CMK (cell line): ENCODE measurements at regions not wholly inside any gene's neighbourhood (a gene's known extent, or its start where the extent isn't known, plus 50 kb on each side); places are given as distances from the start of the nearest gene placed in this dataset.

Experiments
- DNase-seq: peaks from one replicate; pipeline ENCODE4 v3.0.0-alpha.2; 2010; ENCODE audit warnings: low read depth

DNA sequence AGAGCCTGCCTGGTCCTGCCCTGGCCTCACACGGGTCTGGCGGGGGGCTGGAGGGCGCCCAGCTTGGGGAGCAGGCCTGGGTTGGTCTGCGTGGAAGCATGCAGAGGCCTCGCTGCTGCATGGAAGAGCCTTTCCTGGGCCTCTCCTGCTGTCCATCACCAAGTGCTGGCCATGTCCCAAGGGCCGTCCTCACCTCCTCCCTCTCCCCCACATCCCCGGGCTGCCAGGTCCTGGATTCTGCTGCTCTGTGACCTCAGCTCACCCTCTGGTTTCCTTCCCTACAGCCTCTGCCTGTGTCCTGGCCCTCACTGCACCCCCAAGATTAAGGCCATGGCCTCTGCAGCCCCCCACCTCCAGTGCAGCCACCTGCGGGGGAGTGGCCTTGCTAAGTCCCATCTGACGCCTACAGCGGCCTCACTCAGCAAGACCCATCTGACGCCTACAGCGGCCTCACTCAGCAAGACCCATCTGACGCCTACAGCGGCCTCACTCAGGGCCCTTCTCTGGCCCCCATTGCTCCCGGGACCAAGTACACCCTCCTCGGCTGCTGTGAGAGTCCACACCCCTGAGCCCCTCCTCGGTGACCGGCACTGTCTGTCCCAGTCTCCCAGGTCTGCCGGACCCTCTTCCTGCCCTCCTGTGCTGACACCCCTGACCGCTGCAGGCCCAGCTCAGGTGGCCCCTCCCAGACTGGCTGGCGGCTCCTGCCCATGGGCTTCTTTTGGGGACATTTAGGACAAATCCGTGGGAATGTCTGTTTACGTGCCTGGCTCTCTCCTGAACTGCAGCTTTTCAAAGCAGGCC is 119.5 kb upstream of the B3GAT1 start:
- DNase-seq, result no peak

DNA sequence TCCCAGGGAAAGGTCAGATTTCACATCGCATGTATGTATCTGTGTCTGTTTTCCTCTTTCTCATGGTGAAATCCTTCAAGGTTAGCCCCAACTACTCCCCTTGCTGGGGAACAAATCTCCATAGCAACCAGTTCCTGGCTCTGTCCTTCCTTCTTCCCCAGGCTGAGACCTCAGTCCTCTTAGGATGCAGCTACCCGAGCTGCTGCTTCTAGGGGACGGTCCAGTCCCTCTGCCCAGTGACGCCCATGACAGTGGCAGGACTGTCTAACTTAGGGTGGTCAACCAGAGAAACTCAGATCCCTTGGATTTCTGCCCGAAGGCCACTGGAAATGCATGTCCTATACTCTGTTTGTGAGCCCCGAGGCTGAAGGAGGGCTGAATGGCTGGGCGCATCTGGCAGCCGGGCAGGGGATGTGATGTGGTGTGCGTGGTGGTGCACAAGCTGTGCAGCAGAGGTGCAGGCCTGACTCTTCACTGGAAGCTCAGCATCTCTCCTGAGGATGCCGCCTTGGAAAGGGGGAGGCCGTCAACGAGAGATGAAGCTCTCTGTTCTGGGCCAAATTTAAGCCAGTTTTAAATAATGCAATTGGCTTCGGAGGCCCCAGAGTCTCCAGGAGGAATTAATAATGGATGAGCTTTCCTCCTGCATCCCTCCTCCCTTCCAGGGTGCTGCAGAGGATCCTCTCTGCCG is 118.7 kb upstream of the B3GAT1 start:
- no peak for DNase-seq

DNA sequence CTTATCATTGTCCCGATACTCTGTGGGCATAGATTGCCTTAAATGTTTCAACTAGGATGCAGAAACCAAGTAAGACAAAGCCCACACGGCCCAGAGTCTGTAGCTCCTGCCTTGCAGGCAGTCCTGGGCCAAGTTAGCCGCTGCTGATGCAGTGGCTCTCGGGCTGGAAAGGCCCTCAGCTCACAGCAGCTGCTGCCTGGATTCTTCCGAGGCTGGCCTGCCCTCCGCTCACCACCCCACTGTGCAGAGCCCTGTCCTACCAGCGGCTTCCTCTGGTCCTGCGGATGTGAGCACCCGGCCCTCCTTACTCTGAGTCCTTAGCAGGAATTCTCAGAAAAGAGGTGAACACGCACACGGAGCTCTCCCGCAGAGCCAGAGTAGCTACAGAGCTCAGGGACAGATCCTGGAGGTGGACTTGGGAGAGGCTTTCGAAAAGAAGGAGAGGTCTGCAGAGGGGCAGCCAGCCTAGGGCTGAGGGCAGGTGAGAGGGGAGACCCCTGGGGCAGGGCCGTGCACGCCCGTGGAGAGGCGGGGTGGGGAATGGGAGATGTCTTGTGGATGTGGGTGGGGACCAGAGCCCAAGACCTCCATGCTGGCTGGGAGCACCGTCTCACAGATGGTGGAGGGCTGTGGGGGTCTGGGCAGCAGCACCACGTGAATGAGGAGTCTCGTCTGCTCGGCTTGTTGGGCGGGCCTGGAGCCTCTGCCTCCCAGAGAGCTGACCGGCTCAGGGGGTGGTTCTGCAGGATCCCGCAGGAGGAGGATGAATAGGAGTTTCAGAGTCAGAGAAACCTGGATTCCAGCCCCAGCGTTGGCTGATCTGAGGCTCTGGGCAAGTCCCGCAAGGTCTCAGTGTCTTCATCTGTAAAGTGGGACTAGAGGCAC is 117.4 kb upstream of the B3GAT1 start:
- no peak for DNase-seq

DNA sequence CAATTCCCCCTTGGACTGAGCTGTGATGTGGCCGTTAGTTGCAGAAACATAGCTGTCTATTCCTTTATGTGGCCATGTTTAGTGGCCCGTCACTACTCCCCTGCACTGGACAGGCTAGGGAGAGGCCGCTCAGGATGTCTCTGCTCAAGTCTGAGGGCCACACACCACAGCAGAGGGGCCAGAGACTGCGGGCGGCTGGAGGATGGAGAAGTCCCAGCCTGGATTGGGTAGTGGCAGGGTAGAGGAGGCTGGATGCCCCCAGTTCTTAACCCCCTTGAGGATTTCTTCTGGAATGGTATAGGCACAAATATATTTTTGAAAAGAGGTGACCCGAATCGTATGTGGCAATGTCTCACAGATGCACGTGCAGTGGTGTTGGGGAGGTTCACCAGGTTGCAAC is 116.4 kb upstream of the B3GAT1 start:
- no peak for DNase-seq

DNA sequence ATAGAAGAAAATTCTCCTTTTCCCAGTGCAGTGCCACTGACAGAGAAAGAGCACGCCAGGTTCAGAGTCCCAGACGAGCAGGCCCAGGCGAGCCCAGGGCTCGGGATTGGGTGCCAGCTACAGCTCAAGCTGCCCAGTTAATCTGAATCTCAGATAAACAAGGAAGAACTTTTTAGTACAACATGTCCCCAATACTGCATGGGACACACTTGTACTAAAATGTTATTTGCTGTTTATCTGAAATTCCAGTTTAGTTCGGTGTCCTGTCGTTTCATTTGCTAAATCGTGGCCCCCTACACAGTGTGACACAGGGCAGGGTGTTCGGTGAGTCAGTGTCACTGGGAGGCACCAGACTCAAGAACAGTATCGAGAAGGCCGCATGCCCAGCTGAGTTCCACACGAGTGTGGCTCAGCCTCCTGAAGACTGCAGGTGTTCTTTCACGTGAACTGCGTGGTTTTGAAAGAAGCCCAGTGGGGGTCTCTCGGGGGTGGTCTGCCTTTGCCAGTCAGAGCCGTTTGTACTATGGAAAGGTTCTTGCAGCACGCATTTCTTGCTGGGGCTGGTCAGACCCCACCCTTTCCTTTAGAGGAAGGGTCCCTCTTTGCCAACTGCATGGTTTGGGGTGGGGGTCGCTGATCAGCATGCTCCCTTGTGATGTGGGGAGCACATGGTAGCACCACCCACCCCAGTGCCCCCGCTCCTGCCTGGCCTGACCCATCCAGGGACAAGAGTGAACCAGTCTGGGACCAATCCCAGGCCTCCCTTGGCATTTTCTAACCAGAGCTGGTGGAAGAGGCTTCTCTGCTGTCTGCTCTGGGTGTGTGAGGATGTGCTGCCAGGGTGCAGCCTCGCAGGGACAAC is 115.6 kb upstream of the B3GAT1 start:
- no peak for DNase-seq

DNA sequence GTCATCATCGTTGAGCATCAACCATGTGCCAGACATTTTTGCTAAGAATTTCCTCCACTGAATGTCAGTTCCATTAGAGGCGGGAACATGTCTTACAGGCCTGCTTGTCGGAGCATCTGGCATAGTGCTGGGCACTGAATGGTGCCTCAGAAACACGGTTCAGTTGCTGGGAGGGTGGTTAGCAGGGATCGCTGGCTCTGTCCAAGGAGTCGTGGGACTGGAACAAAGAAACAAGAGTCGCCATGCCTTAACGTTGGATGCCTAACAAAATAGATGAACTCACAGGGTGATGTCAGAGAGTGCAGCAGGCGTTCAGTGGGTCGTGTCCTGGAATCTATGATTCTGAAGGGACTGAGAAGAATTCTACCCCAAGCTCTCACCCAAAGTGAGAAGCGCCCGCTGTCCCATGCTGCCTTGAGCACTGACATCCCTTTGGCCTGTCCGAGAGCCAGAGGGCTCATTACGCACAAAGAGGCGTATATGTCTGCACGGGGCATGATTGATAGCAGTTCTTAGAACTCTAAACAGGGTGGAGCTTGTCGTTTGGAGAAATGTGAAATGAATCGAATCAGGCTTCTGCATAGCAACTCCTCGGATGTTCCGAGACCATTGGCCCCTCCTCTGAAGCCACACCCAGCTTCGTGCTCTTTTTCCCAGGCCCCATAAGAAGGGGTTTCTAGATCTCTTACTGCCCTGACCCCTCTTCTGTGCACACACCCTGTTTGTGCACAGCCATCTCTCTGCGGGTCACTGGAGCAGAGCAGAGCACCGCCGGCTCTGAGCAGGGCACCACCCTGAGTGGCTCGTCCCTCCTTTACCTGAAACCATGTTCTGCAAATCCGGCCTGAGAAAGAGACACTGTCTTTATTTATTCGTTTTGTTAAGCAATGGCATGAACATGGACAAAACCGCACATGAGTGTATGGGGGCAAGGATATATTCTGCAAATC is 113.1 kb upstream of the B3GAT1 start:
- no peak for DNase-seq

DNA sequence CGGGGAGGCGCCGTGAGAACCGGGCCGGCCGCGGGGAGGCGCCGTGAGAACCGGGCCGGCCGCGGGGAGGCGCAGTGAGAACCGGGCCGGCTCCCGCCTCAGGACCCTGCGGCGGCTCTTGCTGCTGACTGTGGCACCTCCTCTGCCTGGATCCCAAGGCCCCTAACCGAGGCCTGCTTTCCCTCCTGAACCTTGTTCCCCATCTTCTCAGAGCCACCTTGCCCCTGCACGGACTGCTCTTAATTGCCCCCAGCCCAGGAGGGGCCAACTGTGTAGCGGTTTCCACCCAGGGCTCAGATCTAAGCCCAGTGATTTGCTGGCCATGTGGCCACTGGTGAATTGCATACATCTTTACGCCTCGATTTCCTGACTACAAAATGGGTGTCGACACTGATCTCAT is 112.2 kb upstream of the B3GAT1 start:
- DNase-seq, result no peak

DNA sequence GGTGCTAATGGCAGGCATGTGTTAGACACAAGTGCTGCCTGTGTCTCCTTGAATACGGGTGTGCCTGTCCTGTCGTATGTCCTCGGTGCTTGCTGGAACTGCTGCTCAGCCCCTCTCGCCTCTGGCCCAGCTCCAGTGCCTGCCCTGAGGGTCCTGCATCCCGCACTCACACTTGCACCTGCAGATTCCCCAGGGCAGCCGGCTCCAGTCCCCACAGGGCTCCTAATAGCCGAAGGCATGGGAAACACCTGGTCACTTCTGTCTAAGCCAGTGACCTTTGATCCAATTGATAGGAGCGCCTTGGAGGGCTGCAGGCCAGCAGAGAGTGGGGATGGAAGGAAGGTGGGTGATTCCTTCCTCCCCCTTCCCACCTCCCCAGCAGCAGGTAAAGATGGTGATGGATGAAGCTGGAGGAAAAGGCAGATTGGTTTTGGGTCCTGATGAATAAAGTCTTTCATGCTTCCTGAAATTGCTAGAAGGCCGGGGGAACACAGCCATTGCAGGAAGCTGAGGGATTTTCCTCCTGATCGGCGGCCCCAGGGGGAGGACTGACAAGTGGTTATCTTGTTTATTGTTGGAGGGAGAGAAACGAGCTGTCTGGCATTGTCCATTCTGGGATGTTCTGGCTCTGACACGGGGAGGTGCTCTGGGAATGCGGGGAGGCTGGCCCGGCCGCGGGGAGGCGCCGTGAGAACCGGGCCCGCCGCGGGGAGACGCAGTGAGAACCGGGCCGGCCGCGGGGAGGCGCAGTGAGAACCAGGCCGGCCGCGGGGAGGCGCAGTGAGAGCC is 110.9 kb upstream of the B3GAT1 start:
- no peak for DNase-seq

DNA sequence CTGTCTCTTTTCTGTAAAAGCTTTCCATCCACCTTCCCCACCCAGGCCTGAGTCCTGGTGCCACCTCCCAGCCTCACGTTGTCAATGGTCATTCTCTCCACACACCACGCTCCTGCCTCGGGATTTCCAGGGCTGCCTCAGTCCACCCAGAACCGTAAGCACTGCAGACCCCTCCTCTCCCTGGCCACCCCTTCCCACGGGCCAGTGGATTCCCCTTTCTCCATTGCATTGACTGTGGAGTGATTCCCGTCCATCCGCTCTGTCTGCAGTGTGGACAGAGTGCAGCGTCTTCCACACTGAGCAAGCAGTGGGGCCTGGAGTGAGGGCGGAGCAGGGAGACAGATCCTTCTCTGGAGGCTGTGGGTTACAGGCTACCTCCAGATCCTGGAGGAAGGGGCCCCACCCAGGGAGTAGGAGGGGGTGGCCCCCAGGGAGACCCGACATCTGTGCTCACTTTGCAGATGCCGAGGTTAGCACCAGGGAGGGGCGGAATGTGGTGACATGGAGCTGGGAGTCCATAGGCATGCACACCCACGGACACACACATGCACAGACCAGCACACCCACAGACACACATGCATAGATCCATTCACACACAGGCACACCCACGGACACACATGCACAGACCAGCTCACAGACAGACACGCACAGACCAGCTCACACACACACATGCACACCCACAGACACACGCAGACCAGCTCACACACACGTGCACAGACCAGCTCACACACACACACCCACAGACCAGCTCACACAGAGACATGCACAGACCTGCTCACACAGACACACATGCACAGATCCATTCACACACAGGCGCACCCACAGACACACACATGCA is 109.6 kb upstream of the B3GAT1 start:
- no peak for DNase-seq

DNA sequence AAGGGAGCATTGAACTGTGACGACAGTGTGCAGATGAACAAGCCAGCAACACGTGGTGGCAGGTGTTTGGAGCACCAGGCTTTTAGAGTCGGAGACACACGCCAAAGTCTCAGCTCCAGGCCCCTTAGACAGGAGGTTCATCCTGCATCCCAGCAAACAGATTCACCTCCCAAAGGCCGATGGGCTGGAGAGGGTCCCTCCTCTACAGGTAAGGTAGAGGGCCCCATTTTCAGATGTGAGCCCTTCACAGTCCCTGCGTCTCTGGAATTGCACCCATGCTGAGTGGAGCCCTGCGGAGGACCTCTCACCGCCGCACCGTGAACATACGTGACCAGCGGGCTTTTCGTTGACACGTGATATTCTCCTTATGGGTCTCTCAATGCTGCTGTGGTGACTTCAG is 109.0 kb upstream of the B3GAT1 start:
- no peak for DNase-seq

DNA sequence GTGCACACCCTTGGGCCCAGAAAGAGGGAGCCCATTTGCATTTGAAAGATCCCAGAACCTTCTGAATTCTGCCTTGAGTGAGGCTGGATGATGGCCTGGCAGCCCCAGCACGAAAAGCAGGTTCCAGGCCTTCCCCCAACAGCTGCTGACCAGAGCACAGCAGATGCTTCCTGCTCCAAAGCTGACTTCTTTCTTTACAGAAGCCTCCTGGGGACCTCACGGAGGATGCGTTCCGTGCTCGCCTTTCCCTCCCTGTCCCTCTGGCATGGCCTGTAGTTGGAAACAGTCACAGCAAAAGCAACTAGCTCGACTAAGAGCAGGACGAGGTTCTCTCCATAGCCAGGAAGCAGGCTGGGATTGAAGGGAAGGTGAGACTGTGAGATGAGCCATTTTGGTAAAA is 107.7 kb upstream of the B3GAT1 start:
- no peak for DNase-seq

DNA sequence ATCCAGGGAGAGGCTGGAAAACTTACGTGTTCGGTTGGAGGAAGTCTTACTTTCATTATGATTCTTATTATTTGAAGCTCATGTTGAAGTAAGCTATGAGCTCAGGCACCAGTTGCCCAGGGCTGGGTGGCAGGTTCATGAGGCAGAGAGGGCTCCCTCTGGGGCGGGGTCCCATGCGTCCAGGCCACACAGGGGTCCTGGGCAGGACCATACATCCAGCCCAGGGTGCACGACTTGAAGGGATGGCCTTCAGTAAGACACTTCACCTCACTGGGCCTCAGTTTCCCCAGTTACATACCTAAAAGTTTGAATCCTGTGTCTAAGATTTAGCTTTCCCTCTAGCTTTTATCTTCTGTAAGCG is 107.3 kb upstream of the B3GAT1 start:
- DNase-seq, result no peak

DNA sequence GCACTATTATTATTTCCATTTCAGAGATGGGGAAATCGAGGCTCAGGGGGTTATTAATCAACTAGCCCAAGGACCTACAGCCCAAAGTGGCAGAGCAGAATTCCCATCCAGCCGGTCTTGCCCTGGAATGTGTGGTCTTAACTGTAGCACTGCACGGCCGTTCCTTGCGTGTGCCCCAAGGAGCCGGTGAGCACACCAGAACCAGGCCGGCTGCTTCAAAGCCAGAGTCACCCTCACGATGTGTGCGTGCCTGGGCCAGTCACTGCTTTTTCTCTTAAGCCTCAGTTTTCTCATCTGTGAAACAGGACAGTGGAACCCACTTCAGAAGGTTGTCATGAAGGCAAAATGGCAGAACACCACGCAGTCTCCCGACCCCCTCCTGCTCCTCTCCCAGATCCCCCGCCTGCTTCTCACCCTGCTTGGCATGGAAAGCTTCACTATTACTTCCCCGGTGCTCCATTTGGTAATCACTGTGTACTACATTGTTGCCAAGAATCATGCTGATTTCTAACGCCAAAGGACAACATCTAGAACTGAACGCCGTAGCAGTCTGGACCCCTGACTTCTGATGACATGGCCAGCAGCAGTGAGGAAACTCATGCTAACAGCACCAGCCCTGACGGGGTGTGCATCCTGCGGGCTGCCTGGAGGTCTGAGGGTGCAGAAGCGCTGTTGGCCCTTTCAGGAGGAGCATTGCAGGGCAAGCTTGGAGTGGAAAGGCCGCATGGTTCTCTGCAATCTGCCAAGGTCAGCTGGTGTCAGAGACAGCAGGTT is 106.8 kb upstream of the B3GAT1 start:
- DNase-seq, result no peak

DNA sequence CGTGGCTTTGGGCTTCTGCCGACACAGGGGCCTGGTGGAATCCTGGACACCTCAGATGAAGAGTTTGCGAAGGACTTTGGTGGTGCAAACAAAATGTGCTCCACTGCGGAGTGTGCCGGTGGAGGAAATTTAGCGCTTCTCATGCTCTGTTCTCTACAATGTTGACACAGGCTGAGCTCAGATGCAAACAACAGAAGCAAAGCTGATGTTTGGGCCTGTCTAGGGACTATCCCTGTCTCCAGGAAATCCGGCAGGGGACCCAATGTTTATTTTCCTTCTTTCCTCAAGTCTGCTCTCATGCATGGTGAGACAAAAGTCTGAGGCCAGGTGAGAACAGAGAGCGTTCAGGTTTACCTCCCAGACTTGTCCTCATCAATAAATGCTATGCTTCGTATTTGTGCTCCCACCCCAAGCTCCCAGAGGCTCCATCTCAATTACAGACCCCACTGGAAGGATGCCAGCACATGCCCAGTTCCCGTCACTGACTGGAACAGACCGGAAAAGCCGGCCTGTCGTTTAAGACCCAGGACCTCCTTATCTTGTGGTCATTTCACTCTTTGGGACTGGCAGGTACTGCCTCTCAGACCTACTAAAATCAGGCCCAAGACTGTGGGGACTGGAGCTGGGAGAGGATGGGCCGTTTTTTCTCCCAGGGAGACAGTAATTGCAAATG is 105.7 kb upstream of the B3GAT1 start:
- DNase-seq, result no peak

DNA sequence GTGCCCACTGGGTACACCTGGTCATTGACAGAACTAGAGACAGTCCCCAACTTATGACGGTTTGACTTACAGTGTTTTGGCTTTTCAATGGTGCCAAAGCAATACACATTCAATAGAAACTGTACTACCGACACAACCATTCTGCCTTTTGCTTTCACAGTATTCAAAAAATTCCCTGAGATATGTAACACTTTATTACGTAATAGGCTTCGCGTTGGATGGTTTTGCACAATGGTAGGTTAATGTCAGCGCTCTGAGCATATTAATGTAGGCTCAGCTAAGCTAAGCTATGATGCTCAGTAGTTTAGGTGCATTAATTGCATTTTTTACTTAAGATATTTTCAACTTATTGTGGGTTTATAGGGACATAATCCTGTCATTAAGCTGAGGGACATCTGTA is 105.1 kb upstream of the B3GAT1 start:
- DNase-seq, result no peak

DNA sequence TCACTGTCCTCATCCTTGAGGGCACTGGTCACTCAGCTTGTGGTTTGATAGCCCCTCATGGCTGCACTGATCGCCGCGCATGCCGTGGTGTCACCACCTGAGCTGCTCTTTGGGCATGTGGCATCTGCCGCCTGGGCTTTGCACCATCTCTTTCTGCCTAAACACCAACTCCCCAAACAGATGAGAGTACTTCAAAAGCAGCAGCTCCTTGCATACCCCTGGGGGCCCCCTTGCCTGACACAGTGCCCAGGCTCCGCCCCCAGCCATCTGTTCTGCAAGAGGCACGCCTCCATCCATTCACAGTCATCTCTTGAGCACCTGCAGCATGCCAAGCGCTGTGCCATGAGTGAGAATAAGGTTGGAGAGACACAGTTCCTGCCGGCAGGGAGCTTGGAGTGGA is 104.5 kb upstream of the B3GAT1 start:
- no peak for DNase-seq

DNA sequence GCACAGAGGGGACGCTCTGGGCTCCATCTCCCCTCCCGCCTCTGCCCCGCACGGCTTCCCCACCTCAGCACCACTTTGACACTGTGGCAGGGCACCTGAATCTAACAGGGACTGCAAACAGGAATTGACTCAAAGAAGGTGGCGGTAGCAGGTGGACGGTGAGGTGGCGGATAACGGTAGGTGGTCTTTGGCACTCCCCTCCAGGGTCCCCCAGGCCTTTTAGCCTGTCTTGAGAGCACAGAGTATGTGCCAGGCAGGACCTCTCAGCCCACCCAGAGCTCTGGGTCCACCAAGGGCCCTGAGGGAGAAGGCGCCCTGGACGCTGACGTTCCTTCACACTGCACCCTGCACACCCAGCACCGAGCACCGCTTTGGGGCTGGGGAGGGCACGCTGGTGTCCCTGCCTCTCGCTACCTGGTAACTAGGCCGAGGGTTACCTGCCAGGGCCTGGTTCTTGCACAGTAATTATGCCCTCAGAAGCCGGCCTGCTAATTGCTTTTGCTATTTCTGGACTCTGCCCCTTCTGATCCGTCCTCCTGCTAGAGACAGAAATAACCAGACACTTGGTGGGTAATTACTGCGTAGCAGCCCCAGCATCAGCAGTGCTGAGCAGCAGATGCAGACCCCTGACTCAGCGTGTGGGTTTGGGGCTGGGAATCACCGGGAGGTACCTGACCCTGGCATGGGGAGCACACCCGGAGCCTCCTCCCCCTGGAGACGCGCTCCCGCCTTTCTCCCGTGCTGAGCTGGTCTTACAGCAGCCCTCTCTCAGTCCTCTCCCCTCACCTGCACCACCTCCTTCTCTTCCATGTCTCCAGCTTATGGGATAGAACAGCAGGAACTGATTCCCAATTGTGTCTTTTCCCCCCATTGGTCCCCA is 103.3 kb upstream of the B3GAT1 start:
- DNase-seq, result no peak
